Activated T-cell treated with anti-CD3 and anti-CD28 coated beads, Interleukin-2, amount 50 U/mL, for 72 hours (primary cell): ENCODE measurements at regions not wholly inside any gene's neighbourhood (a gene's known extent, or its start where the extent isn't known, plus 50 kb on each side); places are given as distances from the start of the nearest gene placed in this dataset.
"Not testable (repeated sequence)": the region's sequence is repeated elsewhere in the genome, so short reads cannot be mapped to it uniquely, and the experiment has no call there.

Source experiments
- ATAC-seq, 2 donors: fragments of 150-1000 bp; cut with Tn5 transposase; replicated peaks in 1 of 2; 2 replicates each; pipeline ENCODE4 v1.10.0; 2021; ENCODE audit warnings: moderate library complexity in 2 of 2, mild to moderate bottlenecking in 1 of 2
- DNase-seq, 2 donors: peaks; one replicate each; pipeline ENCODE4 v3.0.0; 2021 to 2022; ENCODE audit warnings: mixed read lengths in 1 of 2
- H3K27ac Mint-ChIP-seq: one replicate; pipeline ENCODE4 v1.8.0; 2022; ENCODE audit warnings: mild to moderate bottlenecking, moderate library complexity, mixed read lengths
- H3K27me3 Mint-ChIP-seq: one replicate; pipeline ENCODE4 v1.8.0; 2022; ENCODE audit warnings: low read depth, mixed read lengths
- H3K36me3 Mint-ChIP-seq, 2 donors: one replicate each; pipeline ENCODE4 v1.8.0; 2022; ENCODE audit warnings: mixed read lengths in 2 of 2, mild to moderate bottlenecking in 1 of 2; ENCODE audit not compliant: insufficient read depth in 2 of 2
- H3K4me1 Mint-ChIP-seq: one replicate; pipeline ENCODE4 v1.8.0; 2022; ENCODE audit warnings: low read depth, mixed read lengths
- H3K4me3 Mint-ChIP-seq, 2 donors: one replicate each; pipeline ENCODE4 v1.8.0; 2022; ENCODE audit warnings: mild to moderate bottlenecking in 2 of 2, mixed read lengths in 2 of 2, moderate library complexity in 2 of 2
- H3K9me3 Mint-ChIP-seq, 2 donors: one replicate each; pipeline ENCODE4 v1.8.0; 2022; ENCODE audit warnings: mixed read lengths in 2 of 2

DNA sequence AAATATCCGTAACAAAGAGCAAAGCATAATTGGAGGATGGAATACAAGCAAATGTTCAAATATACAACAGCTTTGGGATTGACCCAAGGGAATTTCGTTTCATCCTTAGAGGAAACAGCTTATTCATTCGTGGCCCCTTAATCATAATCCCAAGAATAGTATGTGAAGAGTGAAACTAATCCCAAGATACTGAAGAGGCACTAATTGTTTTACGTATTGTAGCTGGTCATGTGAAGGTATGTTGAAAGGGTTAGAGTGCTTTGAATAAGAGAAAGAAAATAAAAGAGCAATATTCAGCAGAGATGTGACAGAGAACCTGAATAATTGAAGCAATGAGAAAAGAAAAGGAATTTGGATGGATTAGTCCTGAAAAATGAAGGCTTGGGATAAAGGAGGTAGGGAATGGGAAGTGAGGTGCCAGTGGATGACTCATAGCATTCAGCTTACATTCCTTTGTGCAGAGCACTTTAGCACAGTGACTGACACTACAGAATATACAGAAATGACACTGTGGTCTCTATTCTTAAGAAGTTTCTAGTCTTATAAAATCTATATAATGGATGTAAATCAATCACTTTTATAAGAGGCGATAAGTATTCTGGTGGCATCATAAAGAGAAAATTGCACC lies 221.9 kb downstream of the TLR4 start:
- Mint-ChIP-seq H3K4me1 (no peaks in the 10 kb centered on the region), H3K4me3 (no peak overlapping the region), H3K36me3 (no peaks in the 10 kb centered on the region), H3K27ac (no peak overlapping the region), H3K27me3 (no peaks in the 10 kb centered on the region), H3K9me3 (no peaks in the 10 kb centered on the region)
- no peak for DNase-seq
- ATAC-seq: no peak

GRCh38 chr9:117927354-117927753 lies 223.2 kb downstream of the TLR4 start:
- H3K27me3 Mint-ChIP-seq: peaks cover under 1% of the 10 kb centered on the region
- no peaks in the 10 kb centered on the region for H3K9me3 Mint-ChIP-seq

GRCh38 chr9:117929868-117930267 lies 225.7 kb downstream of the TLR4 start:
- ATAC-seq: no peak
- Mint-ChIP-seq H3K27ac (no peak overlapping the region), H3K36me3 (no peaks in the 10 kb centered on the region), H3K4me3 (no peak overlapping the region), H3K27me3 (peaks cover 6% of the 10 kb centered on the region), H3K9me3 (peaks cover 2% of the 10 kb centered on the region in 2 donors), H3K4me1 (no peaks in the 10 kb centered on the region)
- no peak for DNase-seq

More at GRCh38 chr9:117927354-117927753, 223.2 kb downstream of the TLR4 start:
- no peaks in the 10 kb centered on the region for H3K36me3 Mint-ChIP-seq
- ATAC-seq (no peak), DNase-seq (no peak)
- H3K4me1 Mint-ChIP-seq: no peaks in the 10 kb centered on the region
- no peak overlapping the region for H3K4me3 Mint-ChIP-seq
- no peak overlapping the region for H3K27ac Mint-ChIP-seq

DNA sequence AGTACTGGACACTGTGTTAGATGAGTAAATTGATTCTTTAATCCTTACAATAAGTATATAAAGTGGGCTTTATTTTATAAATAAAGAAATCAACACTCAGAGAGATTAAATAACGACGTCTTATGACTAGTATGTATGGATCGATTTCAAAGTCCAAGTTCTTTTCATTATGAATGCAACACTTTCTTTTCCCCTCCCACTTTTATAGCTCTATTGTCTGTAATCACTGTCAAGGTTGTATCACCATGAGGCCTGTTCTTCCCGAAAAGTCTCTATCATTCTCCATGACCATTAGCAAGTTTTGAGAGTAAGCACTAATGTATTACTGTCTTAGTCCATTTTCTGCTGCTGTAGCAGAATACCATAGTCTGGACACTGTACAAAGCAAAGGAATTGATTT lies 228.4 kb downstream of the TLR4 start:
- no peaks in the 10 kb centered on the region for H3K36me3 Mint-ChIP-seq
- H3K4me3 Mint-ChIP-seq: no peak overlapping the region
- peaks cover 2% of the 10 kb centered on the region in 2 donors for H3K9me3 Mint-ChIP-seq
- peaks cover 6% of the 10 kb centered on the region for H3K27me3 Mint-ChIP-seq
- no peak for DNase-seq
- no peaks in the 10 kb centered on the region for H3K4me1 Mint-ChIP-seq
- no peak overlapping the region for H3K27ac Mint-ChIP-seq
- no peak for ATAC-seq

- Mint-ChIP-seq H3K9me3 (peaks cover 2 to 8% of the 10 kb centered on the region in 2 donors), H3K4me1 (no peaks in the 10 kb centered on the region), H3K36me3 (no peaks in the 10 kb centered on the region), H3K27ac (no peak overlapping the region), H3K4me3 (no peak overlapping the region), H3K27me3 (peaks cover 6% of the 10 kb centered on the region)
- DNase-seq (no peak), ATAC-seq (no peak)
Measured at GRCh38 chr9:117936185-117937130, 232.3 kb downstream of the TLR4 start.

- no peak for ATAC-seq
- H3K4me3 Mint-ChIP-seq: no peak overlapping the region
Measured at GRCh38 chr9:117938086-117938485, 233.9 kb downstream of the TLR4 start.

DNA sequence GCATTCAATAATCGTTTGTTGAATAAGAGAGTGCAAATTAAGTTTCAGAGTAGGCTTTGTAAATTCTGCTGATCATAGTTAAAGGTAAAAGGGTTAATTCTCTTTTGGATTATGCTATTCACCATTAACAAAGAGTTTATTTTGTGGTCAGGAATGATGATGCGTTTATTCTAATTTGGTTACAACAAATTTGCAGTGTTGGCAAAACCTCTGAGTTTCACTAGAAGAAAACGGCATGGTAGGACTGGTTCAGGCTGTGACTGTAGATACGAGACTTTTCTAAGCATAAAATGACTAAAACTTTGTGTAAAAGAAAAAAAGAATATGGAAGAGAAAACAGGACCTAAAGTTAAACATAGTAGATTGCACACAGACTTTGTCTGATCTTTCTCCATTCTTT lies 234.7 kb downstream of the TLR4 start:
- DNase-seq: no peak
- H3K4me1 Mint-ChIP-seq: no peaks in the 10 kb centered on the region
- ATAC-seq: no peak

More at GRCh38 chr9:117938086-117938485, 233.9 kb downstream of the TLR4 start:
- Mint-ChIP-seq H3K27me3 (no peaks in the 10 kb centered on the region), H3K36me3 (no peaks in the 10 kb centered on the region), H3K4me1 (no peaks in the 10 kb centered on the region), H3K27ac (no peak overlapping the region), H3K9me3 (peaks cover 0 to 6% of the 10 kb centered on the region in 2 donors)
- DNase-seq: no peak

DNA sequence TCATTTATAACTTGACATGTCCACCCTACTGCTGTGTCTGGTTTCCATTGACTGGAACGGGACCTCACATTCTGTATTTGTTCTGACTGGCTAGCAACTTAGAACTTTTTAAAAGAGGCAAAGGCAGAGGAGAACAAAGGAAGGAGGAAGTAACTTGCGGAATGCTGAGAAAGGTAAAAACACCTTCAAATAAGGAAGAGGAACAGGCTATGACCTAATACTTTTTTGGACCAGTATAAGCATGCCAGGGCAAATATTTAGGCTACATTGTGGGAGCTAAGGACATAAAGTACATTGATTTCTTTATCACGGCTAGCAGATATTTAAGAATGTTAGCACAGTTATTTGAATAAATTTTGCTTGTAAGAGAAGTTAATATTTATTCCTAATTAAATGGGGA lies 240.5 kb downstream of the TLR4 start:
- not testable (repeated sequence) for H3K36me3 Mint-ChIP-seq, H3K4me3 Mint-ChIP-seq, DNase-seq, H3K27ac Mint-ChIP-seq, H3K9me3 Mint-ChIP-seq, H3K4me1 Mint-ChIP-seq, ATAC-seq, H3K27me3 Mint-ChIP-seq

More for the DNA sequence above, 234.7 kb downstream of the TLR4 start:
- no peaks in the 10 kb centered on the region for H3K36me3 Mint-ChIP-seq
- peaks cover 0 to 6% of the 10 kb centered on the region in 2 donors for H3K9me3 Mint-ChIP-seq
- no peak overlapping the region for H3K4me3 Mint-ChIP-seq
- H3K27ac Mint-ChIP-seq: no peak overlapping the region
- no peaks in the 10 kb centered on the region for H3K27me3 Mint-ChIP-seq

DNA sequence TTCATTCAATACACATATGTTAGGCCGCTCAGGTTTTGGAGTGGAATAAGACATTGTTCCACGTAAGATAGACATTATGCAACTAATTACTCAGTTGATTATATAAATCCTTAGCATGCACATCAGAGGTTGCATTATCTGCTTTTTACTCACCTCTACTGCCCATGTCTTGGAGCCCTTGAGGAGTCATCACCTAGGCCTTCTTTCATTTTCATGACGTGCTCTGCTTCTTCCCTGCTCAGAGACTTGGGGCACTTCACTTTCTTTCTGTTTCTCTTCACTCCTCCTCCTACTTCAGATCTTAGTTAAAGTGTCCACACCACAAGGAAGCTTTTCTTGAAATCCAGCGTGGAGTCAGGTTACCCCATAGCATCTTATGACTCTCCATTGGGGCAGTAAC lies 241.1 kb downstream of the TLR4 start:
- no peak for DNase-seq
- H3K36me3 Mint-ChIP-seq: peaks cover 0 to 1% of the 10 kb centered on the region in 2 donors
- no peak overlapping the region for H3K4me3 Mint-ChIP-seq
- no peak for ATAC-seq
- H3K4me1 Mint-ChIP-seq: no peaks in the 10 kb centered on the region
- H3K9me3 Mint-ChIP-seq: peaks cover 0 to 3% of the 10 kb centered on the region in 2 donors
- H3K27me3 Mint-ChIP-seq: no peaks in the 10 kb centered on the region
- no peak overlapping the region for H3K27ac Mint-ChIP-seq

DNA sequence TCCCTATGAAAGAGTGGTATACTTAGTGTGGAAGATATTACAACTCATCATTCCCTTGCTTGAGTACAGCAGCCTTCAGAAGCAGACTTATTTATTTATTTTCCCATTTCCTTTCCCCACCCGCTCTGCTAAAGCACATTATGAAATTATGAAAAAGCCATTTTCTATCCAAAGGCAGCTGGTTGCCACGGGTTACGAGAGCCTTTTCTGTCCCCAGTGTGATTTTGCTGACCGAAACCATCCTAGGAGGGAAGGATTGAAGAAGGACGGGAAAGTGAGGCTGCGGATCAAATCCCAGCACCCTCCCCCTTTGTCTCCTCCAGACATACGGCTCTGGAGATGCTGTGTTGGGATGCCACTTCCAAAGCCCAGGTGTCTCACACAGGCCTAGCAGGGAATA lies 246.9 kb downstream of the TLR4 start:
- no peak overlapping the region for H3K27ac Mint-ChIP-seq
- no peak overlapping the region for H3K4me3 Mint-ChIP-seq
- ATAC-seq (no peak), DNase-seq (no peak)
- H3K4me1 Mint-ChIP-seq: no peaks in the 10 kb centered on the region
- H3K27me3 Mint-ChIP-seq: no peaks in the 10 kb centered on the region
- H3K36me3 Mint-ChIP-seq: peaks cover 0 to 1% of the 10 kb centered on the region in 2 donors
- no peaks in the 10 kb centered on the region for H3K9me3 Mint-ChIP-seq

- no peak overlapping the region for H3K4me3 Mint-ChIP-seq
- peaks cover 0 to 1% of the 10 kb centered on the region in 2 donors for H3K36me3 Mint-ChIP-seq
- no peaks in the 10 kb centered on the region for H3K27me3 Mint-ChIP-seq
- no peak for ATAC-seq
- no peak overlapping the region for H3K27ac Mint-ChIP-seq
- no peak for DNase-seq
- no peaks in the 10 kb centered on the region for H3K4me1 Mint-ChIP-seq
- no peaks in the 10 kb centered on the region for H3K9me3 Mint-ChIP-seq
Measured at GRCh38 chr9:117952581-117952980, 248.4 kb downstream of the TLR4 start.

DNA sequence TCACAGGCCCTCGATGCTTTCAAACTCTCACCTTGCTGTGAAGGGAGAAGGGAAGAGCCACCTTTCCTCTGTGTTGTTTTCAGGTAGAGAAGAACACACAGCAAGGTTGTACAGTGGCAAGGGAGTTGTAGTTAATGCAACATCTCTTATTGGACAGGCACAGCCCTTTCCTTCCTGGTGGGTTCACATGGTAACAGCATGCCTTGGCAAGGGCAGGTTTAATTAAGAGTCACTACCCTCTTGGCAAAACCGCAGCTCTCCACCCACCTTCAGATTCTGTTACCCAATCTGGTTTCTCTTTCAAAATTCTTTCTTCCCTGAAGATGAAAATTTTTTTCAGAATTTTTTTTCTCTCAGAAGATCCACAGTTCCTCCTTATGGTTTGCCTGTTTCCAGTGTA lies 253.1 kb downstream of the TLR4 start:
- Mint-ChIP-seq H3K4me3 (no peak overlapping the region), H3K27ac (no peak overlapping the region)
- ATAC-seq: no peak

GRCh38 chr9:117958726-117959125 lies 254.5 kb downstream of the TLR4 start:
- Mint-ChIP-seq H3K4me1 (no peaks in the 10 kb centered on the region), H3K27ac (no peak overlapping the region), H3K36me3 (no peaks in the 10 kb centered on the region), H3K27me3 (no peaks in the 10 kb centered on the region), H3K9me3 (no peaks in the 10 kb centered on the region), H3K4me3 (no peak overlapping the region)
- DNase-seq: no peak
- ATAC-seq: no peak

More for the DNA sequence above, 253.1 kb downstream of the TLR4 start:
- H3K4me1 Mint-ChIP-seq: no peaks in the 10 kb centered on the region
- H3K36me3 Mint-ChIP-seq: no peaks in the 10 kb centered on the region
- no peaks in the 10 kb centered on the region for H3K27me3 Mint-ChIP-seq
- H3K9me3 Mint-ChIP-seq: no peaks in the 10 kb centered on the region
- DNase-seq: no peak
